GM12878 (cell line): ENCODE measurements at regions not wholly inside any gene's neighbourhood (a gene's known extent, or its start where the extent isn't known, plus 50 kb on each side); places are given as distances from the start of the nearest gene placed in this dataset.

Experiments
- BACH1 ChIP-seq: fragments of 450-650 bp; IDR thresholded peaks from 2 replicates; pipeline ENCODE4 v1.6.1; 2017; ENCODE audit warnings: mild to moderate bottlenecking, borderline replicate concordance
- EED ChIP-seq: sonication (generic); IDR thresholded peaks from 2 replicates; pipeline ENCODE4 v1.6.1; 2016; ENCODE audit warnings: antibody characterized with exemption, low read depth
- HDAC6 ChIP-seq: fragments of 200-600 bp; sonication (generic); IDR thresholded peaks from one replicate; pipeline ENCODE4 v1.8.0; 2017; ENCODE audit warnings: antibody characterized with exemption; ENCODE audit not compliant: unreplicated experiment
- KDM1A ChIP-seq: fragments of 200-600 bp; sonication (generic); IDR thresholded peaks from 2 replicates; pipeline ENCODE4 v1.6.1; 2016; ENCODE audit warnings: borderline replicate concordance
- MAX ChIP-seq: IDR thresholded peaks from 2 replicates; pipeline ENCODE4 v1.6.1; 2012; ENCODE audit warnings: low read depth, low read length, improper control_type of control experiment
- NR2C1 ChIP-seq: fragments of 450-650 bp; IDR thresholded peaks from 2 replicates; pipeline ENCODE4 v1.6.1; 2017; ENCODE audit warnings: antibody characterized with exemption, mild to moderate bottlenecking, moderate library complexity
- PAX8 ChIP-seq: fragments of 450-650 bp; IDR thresholded peaks from 2 replicates; pipeline ENCODE4 v1.6.1; 2017; ENCODE audit warnings: mild to moderate bottlenecking, moderate library complexity
- POLR2A ChIP-seq: IDR thresholded peaks from 2 replicates; pipeline ENCODE4 v1.6.1; 2011; ENCODE audit warnings: low read depth, mild to moderate bottlenecking, low read length
- POLR2AphosphoS5 ChIP-seq: IDR thresholded peaks from 2 replicates; pipeline ENCODE4 v1.6.1; 2011; ENCODE audit warnings: mild to moderate bottlenecking, low read length, inconsistent platforms
- POU2F2 ChIP-seq: IDR thresholded peaks from 3 replicates; pipeline ENCODE4 v1.6.1; 2011; ENCODE audit warnings: low read depth, mild to moderate bottlenecking, low read length, borderline replicate concordance
- RAD51 ChIP-seq: fragments of 450-650 bp; IDR thresholded peaks from 2 replicates; pipeline ENCODE4 v1.6.1; 2016; ENCODE audit warnings: moderate library complexity, mild to moderate bottlenecking, inconsistent platforms
- RCOR1 ChIP-seq: conservative IDR thresholded peaks from 2 replicates; pipeline ENCODE4 v1.6.1; 2012; ENCODE audit warnings: low read depth, low read length, improper control_type of control experiment
- RUNX3 ChIP-seq: IDR thresholded peaks from 2 replicates; pipeline ENCODE4 v1.6.1; 2012; ENCODE audit warnings: low read length, inconsistent platforms
- SMARCA5 ChIP-seq: fragments of 450-650 bp; IDR thresholded peaks from 2 replicates; pipeline ENCODE4 v1.6.1; 2017; ENCODE audit warnings: mild to moderate bottlenecking
- TAF1 ChIP-seq: IDR thresholded peaks from 2 replicates; pipeline ENCODE4 v1.6.1; 2011; ENCODE audit warnings: mild to moderate bottlenecking, low read depth, low read length, borderline replicate concordance
- YBX1 ChIP-seq: fragments of 450-650 bp; IDR thresholded peaks from 2 replicates; pipeline ENCODE4 v1.6.1; 2016; ENCODE audit warnings: antibody characterized with exemption
- ZBED1 ChIP-seq: IDR thresholded peaks from 2 replicates; pipeline ENCODE4 v1.6.1; 2016; ENCODE audit warnings: borderline replicate concordance
- ZNF217 ChIP-seq: fragments of 450-650 bp; IDR thresholded peaks from 2 replicates; pipeline ENCODE4 v1.6.1; 2017; ENCODE audit warnings: antibody characterized with exemption, mild to moderate bottlenecking
- TF ChIP-seq, protein P1 (sequence below): fragments of 450-650 bp; formaldehyde crosslinking; IDR thresholded peaks from 2 replicates; pipeline ENCODE4 v1.4.0; 2022; ENCODE audit warnings: mild to moderate bottlenecking, moderate library complexity
- TF ChIP-seq, protein P2 (sequence below): fragments of 450-650 bp; IDR thresholded peaks from 2 replicates; pipeline ENCODE4 v1.6.1; 2017; ENCODE audit warnings: mild to moderate bottlenecking, low read depth, inconsistent platforms; ENCODE audit not compliant: poor library complexity, severe bottlenecking
- TF ChIP-seq, protein P3 (sequence below): IDR thresholded peaks from 2 replicates; pipeline ENCODE4 v1.6.1; 2012; ENCODE audit warnings: improper control_type of control experiment, low read depth, low read length; ENCODE audit not compliant: insufficient replicate concordance
- TF ChIP-seq, protein P4 (sequence below): fragments of 150-350 bp; IDR thresholded peaks from 2 replicates; pipeline ENCODE4 v1.6.1; 2014; ENCODE audit warnings: mild to moderate bottlenecking, low read depth, low read length

DNA sequence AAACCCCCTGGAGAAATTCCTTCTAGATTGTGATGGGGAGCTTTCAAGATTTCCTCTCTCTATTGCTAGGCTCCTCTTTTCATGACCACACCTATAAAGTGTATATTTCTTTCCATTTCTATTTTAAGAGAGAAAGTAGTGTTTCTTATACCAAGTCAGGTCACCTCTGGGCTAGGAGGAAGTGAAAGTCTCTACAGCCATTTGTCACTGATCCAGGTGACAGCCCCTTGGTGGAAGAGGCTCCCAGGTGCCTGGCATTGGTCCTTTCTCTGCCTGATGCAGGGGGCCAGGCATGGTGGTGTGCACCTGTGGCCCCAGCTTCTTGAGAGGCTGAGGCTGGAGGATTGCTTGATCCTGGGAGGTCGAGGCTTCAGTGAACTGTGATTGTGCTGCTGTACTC lies 64.7 kb downstream of the DHCR7 start (continued):
- no peak for TF ChIP-seq BACH1
- TF ChIP-seq NR2C1: no peak
- no peak for TF ChIP-seq TAF1
- no peak for TF ChIP-seq KDM1A
- peak; percentile 85 for TF ChIP-seq EED
- no peak for TF ChIP-seq RUNX3
- TF ChIP-seq POLR2AphosphoS5: no peak
- TF ChIP-seq, protein P1, sequence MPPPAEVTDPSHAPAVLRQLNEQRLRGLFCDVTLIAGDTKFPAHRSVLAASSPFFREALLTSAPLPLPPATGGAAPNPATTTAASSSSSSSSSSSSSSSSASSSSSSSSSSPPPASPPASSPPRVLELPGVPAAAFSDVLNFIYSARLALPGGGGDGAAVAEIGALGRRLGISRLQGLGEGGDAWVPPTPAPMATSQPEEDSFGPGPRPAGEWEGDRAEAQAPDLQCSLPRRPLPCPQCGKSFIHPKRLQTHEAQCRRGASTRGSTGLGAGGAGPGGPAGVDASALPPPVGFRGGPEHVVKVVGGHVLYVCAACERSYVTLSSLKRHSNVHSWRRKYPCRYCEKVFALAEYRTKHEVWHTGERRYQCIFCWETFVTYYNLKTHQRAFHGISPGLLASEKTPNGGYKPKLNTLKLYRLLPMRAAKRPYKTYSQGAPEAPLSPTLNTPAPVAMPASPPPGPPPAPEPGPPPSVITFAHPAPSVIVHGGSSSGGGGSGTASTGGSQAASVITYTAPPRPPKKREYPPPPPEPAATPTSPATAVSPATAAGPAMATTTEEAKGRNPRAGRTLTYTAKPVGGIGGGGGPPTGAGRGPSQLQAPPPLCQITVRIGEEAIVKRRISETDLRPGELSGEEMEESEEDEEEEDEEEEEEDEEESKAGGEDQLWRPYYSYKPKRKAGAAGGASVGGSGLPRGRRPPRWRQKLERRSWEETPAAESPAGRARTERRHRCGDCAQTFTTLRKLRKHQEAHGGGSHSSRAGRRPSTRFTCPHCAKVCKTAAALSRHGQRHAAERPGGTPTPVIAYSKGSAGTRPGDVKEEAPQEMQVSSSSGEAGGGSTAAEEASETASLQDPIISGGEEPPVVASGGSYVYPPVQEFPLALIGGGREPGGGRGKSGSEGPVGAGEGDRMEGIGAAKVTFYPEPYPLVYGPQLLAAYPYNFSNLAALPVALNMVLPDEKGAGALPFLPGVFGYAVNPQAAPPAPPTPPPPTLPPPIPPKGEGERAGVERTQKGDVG (CRISPR knock-in tag): no peak
- TF ChIP-seq YBX1: no peak
- TF ChIP-seq HDAC6: no peak
- no peak for TF ChIP-seq POU2F2
- TF ChIP-seq RAD51: no peak
- no peak for TF ChIP-seq MAX
- TF ChIP-seq, protein P2, sequence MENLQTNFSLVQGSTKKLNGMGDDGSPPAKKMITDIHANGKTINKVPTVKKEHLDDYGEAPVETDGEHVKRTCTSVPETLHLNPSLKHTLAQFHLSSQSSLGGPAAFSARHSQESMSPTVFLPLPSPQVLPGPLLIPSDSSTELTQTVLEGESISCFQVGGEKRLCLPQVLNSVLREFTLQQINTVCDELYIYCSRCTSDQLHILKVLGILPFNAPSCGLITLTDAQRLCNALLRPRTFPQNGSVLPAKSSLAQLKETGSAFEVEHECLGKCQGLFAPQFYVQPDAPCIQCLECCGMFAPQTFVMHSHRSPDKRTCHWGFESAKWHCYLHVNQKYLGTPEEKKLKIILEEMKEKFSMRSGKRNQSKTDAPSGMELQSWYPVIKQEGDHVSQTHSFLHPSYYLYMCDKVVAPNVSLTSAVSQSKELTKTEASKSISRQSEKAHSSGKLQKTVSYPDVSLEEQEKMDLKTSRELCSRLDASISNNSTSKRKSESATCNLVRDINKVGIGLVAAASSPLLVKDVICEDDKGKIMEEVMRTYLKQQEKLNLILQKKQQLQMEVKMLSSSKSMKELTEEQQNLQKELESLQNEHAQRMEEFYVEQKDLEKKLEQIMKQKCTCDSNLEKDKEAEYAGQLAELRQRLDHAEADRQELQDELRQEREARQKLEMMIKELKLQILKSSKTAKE: no peak
- TF ChIP-seq PAX8: no peak
- TF ChIP-seq ZNF217: no peak
- TF ChIP-seq SMARCA5: no peak
- no peak for TF ChIP-seq POLR2A
- TF ChIP-seq, protein P3, sequence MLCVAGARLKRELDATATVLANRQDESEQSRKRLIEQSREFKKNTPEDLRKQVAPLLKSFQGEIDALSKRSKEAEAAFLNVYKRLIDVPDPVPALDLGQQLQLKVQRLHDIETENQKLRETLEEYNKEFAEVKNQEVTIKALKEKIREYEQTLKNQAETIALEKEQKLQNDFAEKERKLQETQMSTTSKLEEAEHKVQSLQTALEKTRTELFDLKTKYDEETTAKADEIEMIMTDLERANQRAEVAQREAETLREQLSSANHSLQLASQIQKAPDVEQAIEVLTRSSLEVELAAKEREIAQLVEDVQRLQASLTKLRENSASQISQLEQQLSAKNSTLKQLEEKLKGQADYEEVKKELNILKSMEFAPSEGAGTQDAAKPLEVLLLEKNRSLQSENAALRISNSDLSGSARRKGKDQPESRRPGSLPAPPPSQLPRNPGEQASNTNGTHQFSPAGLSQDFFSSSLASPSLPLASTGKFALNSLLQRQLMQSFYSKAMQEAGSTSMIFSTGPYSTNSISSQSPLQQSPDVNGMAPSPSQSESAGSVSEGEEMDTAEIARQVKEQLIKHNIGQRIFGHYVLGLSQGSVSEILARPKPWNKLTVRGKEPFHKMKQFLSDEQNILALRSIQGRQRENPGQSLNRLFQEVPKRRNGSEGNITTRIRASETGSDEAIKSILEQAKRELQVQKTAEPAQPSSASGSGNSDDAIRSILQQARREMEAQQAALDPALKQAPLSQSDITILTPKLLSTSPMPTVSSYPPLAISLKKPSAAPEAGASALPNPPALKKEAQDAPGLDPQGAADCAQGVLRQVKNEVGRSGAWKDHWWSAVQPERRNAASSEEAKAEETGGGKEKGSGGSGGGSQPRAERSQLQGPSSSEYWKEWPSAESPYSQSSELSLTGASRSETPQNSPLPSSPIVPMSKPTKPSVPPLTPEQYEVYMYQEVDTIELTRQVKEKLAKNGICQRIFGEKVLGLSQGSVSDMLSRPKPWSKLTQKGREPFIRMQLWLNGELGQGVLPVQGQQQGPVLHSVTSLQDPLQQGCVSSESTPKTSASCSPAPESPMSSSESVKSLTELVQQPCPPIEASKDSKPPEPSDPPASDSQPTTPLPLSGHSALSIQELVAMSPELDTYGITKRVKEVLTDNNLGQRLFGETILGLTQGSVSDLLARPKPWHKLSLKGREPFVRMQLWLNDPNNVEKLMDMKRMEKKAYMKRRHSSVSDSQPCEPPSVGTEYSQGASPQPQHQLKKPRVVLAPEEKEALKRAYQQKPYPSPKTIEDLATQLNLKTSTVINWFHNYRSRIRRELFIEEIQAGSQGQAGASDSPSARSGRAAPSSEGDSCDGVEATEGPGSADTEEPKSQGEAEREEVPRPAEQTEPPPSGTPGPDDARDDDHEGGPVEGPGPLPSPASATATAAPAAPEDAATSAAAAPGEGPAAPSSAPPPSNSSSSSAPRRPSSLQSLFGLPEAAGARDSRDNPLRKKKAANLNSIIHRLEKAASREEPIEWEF: no peak
- no peak for TF ChIP-seq RCOR1
- no peak for TF ChIP-seq ZBED1
- TF ChIP-seq, protein P4, sequence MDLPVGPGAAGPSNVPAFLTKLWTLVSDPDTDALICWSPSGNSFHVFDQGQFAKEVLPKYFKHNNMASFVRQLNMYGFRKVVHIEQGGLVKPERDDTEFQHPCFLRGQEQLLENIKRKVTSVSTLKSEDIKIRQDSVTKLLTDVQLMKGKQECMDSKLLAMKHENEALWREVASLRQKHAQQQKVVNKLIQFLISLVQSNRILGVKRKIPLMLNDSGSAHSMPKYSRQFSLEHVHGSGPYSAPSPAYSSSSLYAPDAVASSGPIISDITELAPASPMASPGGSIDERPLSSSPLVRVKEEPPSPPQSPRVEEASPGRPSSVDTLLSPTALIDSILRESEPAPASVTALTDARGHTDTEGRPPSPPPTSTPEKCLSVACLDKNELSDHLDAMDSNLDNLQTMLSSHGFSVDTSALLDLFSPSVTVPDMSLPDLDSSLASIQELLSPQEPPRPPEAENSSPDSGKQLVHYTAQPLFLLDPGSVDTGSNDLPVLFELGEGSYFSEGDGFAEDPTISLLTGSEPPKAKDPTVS: no peak
